HepG2 (cell line): ENCODE measurements at regions not wholly inside any gene's neighbourhood (a gene's known extent, or its start where the extent isn't known, plus 50 kb on each side); places are given as distances from the start of the nearest gene placed in this dataset.

Experiments used
- ATAC-seq: fragments of 200-7000 bp; cut with Tn5 transposase; 3 replicates; pipeline ENCODE4 v1.9.1; 2020; ENCODE audit warnings: mild to moderate bottlenecking, moderate library complexity
- BruUV-seq: library from RNA; stranded (reverse); fragments of 400-500 nt; replicated peaks from 2 replicates; lab custom pipeline; 2021; lab: Mats Ljungman, UMichigan
- CTCF ChIA-PET: fragments of 300-600 bp; formaldehyde crosslinking; extraction: SDS; loops from one replicate; lab custom pipeline; 2021; ENCODE audit warnings: low total read pairs, inconsistent platforms, low intra/inter-chr PET ratio; lab: Yijun Ruan, JAX
- POLR2A ChIA-PET: fragments of 350-600 bp; sonication (Branson Sonifier 250); formaldehyde crosslinking; loops from one replicate; lab custom pipeline; 2020; ENCODE audit warnings: antibody characterized with exemption, inconsistent platforms; lab: Yijun Ruan, JAX
- DNase-seq: peaks from one replicate; pipeline ENCODE4 v3.0.0-alpha.2; 2015; ENCODE audit warnings: low spot score
- FAIRE-seq: peaks from 3 replicates; lab custom pipeline; 2011; peaks lifted over from hg19 to GRCh38; lab: Jason Lieb, UNC
- H2AFZ ChIP-seq: one replicate; pipeline ENCODE4 v1.6.1; 2011; ENCODE audit warnings: low read length, inconsistent platforms
- H3K27ac ChIP-seq: fragments of 300-600 bp; 3 replicates; pipeline ENCODE4 v1.8.0; 2011; ENCODE audit warnings: mixed run types, mild to moderate bottlenecking, mixed read lengths, low read length, inconsistent platforms; ENCODE audit not compliant: insufficient read depth; ENCODE audit errors: extremely low read length
- H3K27me3 ChIP-seq, 2 experiments: fragments of 200-600 bp in 1 of 2; 2 replicates in 1 of 2; 3 replicates in 1 of 2; pipeline versions ENCODE4 v1.6.0 to v1.8.0; 2011; ENCODE audit warnings: low read length in 2 of 2, mild to moderate bottlenecking in 2 of 2, moderate library complexity in 2 of 2, inconsistent platforms in 1 of 2; ENCODE audit not compliant: insufficient read depth in 2 of 2, control insufficient read depth in 1 of 2
- H3K36me3 ChIP-seq, 2 experiments: fragments of 200-600 bp in 1 of 2; replicated peaks in 1 of 2; 2 replicates in 1 of 2; 3 replicates in 1 of 2; pipeline versions ENCODE4 v1.5.1 to v1.8.0; 2011; ENCODE audit warnings: low read length in 2 of 2, inconsistent platforms in 1 of 2; ENCODE audit not compliant: insufficient read depth in 2 of 2, control insufficient read depth in 1 of 2
- H3K4me1 ChIP-seq: 2 replicates; pipeline ENCODE4 v1.5.1; 2012; ENCODE audit warnings: low read length, inconsistent platforms; ENCODE audit not compliant: insufficient read depth
- H3K4me2 ChIP-seq: 2 replicates; pipeline ENCODE4 v1.6.0; 2011; ENCODE audit warnings: low read depth, low read length, inconsistent platforms
- H3K4me3 ChIP-seq, 3 experiments: fragments of 200-600 bp in 1 of 3; sonication (generic), shearing (Covaris generic) in 1 of 3; replicated peaks in 1 of 3; 2 replicates each; pipeline ENCODE4 v1.5.1; 2011 to 2016; ENCODE audit warnings: low read length in 3 of 3, inconsistent platforms in 2 of 3, low read depth in 2 of 3, mild to moderate bottlenecking in 2 of 3, control low read depth in 1 of 3, mixed read lengths in 1 of 3; ENCODE audit not compliant: insufficient read depth in 1 of 3
- H3K79me2 ChIP-seq: one replicate; pipeline ENCODE4 v1.6.1; 2011; ENCODE audit warnings: low read length, inconsistent platforms; ENCODE audit not compliant: insufficient read depth
- H3K9ac ChIP-seq: 2 replicates; pipeline ENCODE4 v1.6.0; 2011; ENCODE audit warnings: mild to moderate bottlenecking, low read depth, low read length, inconsistent platforms; ENCODE audit not compliant: insufficient read depth
- H3K9me3 ChIP-seq: 2 replicates; pipeline ENCODE4 v1.5.1; 2012; ENCODE audit warnings: mild to moderate bottlenecking, low read length
- H4K20me1 ChIP-seq: 2 replicates; pipeline ENCODE4 v1.6.0; 2011; ENCODE audit warnings: inconsistent platforms, mild to moderate bottlenecking, low read length, moderate library complexity; ENCODE audit not compliant: insufficient read depth
- CCAR2 ChIP-seq: fragments of 200-400 bp; formaldehyde crosslinking; optimal IDR thresholded peaks from 2 replicates; pipeline ENCODE3; 2018; ENCODE audit warnings: low read depth, mild to moderate bottlenecking, low read length, moderate library complexity
- FOXC1 ChIP-seq: sonication (generic); formaldehyde crosslinking; IDR thresholded peaks from 2 replicates; pipeline ENCODE4 v1.8.0; 2022; ENCODE audit warnings: mild to moderate bottlenecking, missing genetic modification reagents, borderline replicate concordance
- NCOA5 ChIP-seq: sonication (generic); formaldehyde crosslinking; IDR thresholded peaks from 2 replicates; pipeline ENCODE4 v1.4.0; 2020; ENCODE audit warnings: missing genetic modification reagents
- TFDP1 ChIP-seq: IDR thresholded peaks from 2 replicates; pipeline ENCODE4 v1.6.1; 2016; ENCODE audit warnings: missing compliant biosample characterization, missing genetic modification reagents, borderline replicate concordance
- U2AF1 ChIP-seq: fragments of 200-400 bp; formaldehyde crosslinking; optimal IDR thresholded peaks from 2 replicates; pipeline ENCODE3; 2017; ENCODE audit warnings: mild to moderate bottlenecking, low read depth, low read length
- ZNF562 ChIP-seq: sonication (generic); formaldehyde crosslinking; IDR thresholded peaks from 2 replicates; pipeline ENCODE4 v1.8.0; 2022; ENCODE audit warnings: missing genetic modification reagents, borderline replicate concordance
- ZNF570 ChIP-seq: sonication (generic); formaldehyde crosslinking; IDR thresholded peaks from 2 replicates; pipeline ENCODE4 v1.4.0; 2020; ENCODE audit warnings: mild to moderate bottlenecking, missing genetic modification reagents, borderline replicate concordance
- ZNF776 ChIP-seq: sonication (generic); formaldehyde crosslinking; IDR thresholded peaks from 2 replicates; pipeline ENCODE4 v1.4.0; 2020; ENCODE audit warnings: mild to moderate bottlenecking, missing genetic modification reagents
- WGBS: methylation state at CpG from one replicate; pipeline ENCODE4 v1.1.6; 2017; ENCODE audit warnings: low lambda C conversion rate; 5-methylcytosine and 5-hydroxymethylcytosine counted together
- in situ Hi-C: cut with HindIII; loops from 2 replicates; pipeline ENCODE4 v1.10.0; 2017; ENCODE audit warnings: low pct_unique_long_range_greater_than_20kb; ENCODE audit not compliant: extremely low pct_ligation_motif_present
- intact Hi-C: fragments of 100-400 bp; cut with micrococcal nuclease; formaldehyde crosslinking; loops from one replicate; pipeline ENCODE4 v1.10.0; 2022; ENCODE audit not compliant: unreplicated experiment
- TF ChIP-seq, protein P1 (sequence below): sonication (generic); formaldehyde crosslinking; IDR thresholded peaks from 2 replicates; pipeline ENCODE4 v1.5.0; 2020; ENCODE audit warnings: missing genetic modification reagents

DNA sequence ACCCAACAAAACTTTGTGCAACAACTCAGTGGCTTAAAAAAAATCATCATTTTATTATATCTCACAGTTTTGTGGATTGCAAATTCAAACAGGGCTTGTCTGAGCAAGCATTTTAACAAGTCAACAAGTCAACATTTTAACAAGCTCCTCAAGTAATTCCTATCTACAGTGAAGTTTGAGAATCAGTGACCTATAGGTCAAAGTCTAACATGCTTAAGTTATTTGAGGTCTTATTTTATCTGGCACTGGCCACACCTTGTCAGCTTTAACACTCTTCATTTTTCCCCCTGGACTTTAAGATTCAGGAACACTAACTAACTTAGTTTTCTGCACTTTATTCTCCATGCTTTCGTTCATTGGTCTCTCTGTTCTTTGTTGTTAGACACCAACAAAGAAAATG, 71.2 kb upstream of the PELI2 start:
- H3K9ac ChIP-seq, result no peak overlapping the region
- BruUV-seq, result no TSS peak
- TF ChIP-seq TFDP1 (CRISPR knock-in tag), result no peak
- no peak for TF ChIP-seq ZNF562 (CRISPR knock-in tag)
- no peak for TF ChIP-seq FOXC1 (CRISPR knock-in tag)
- TF ChIP-seq CCAR2, result no peak
- TF ChIP-seq, protein P1, sequence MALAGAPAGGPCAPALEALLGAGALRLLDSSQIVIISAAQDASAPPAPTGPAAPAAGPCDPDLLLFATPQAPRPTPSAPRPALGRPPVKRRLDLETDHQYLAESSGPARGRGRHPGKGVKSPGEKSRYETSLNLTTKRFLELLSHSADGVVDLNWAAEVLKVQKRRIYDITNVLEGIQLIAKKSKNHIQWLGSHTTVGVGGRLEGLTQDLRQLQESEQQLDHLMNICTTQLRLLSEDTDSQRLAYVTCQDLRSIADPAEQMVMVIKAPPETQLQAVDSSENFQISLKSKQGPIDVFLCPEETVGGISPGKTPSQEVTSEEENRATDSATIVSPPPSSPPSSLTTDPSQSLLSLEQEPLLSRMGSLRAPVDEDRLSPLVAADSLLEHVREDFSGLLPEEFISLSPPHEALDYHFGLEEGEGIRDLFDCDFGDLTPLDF (CRISPR knock-in tag), result no peak
- TF ChIP-seq ZNF776 (CRISPR knock-in tag), result no peak
- no peak for TF ChIP-seq U2AF1
- no peak for TF ChIP-seq ZNF570 (CRISPR knock-in tag)
- no peak for TF ChIP-seq NCOA5 (CRISPR knock-in tag)
- TF ChIP-seq, all 625 proteins: peak for 0
- Histone ChIP-seq H3K79me2 (no peaks in the 10 kb centered on the region), H2AFZ (no peak overlapping the region), H3K4me1 (no peaks in the 10 kb centered on the region), H3K9me3 (no peaks in the 10 kb centered on the region), H3K4me2 (no peak overlapping the region), H3K27ac (no peak overlapping the region), H3K36me3 (no peaks in the 10 kb centered on the region), H3K27me3 (no peaks in the 10 kb centered on the region), H3K4me3 (no peak overlapping the region), H4K20me1 (no peaks in the 10 kb centered on the region)
- ATAC-seq (no peak), FAIRE-seq (no peak), DNase-seq (no peak)
- intact Hi-C loops (no loop called here), in situ Hi-C loops (no loop called here)
- ChIA-PET CTCF (no interaction called here), POLR2A (no interaction called here)
- WGBS, result 0% methylated on average over 1 of the region's 1 CpG
